Right lobe of liver (tissue), 4 donors: ENCODE measurements at regions not wholly inside any gene's neighbourhood (a gene's known extent, or its start where the extent isn't known, plus 50 kb on each side); places are given as distances from the start of the nearest gene placed in this dataset.

ENCODE experiments used
- POLR2A ChIP-seq: fragments of 450-650 bp; IDR thresholded peaks from one replicate; pipeline ENCODE4 v1.6.1; 2017; ENCODE audit warnings: antibody characterized with exemption, mild to moderate bottlenecking
- TF ChIP-seq, protein P1 (sequence below), 4 donors: fragments of 200-600 bp in 3 of 4; fragments of 450-650 bp in 1 of 4; IDR thresholded peaks; one replicate each; pipeline versions ENCODE4 v1.5.1 to v1.8.0; 2016 to 2022; ENCODE audit warnings: antibody characterized with exemption in 4 of 4, mild to moderate bottlenecking in 2 of 4
- donor health status: DM: no; HTN: no; CAD: no.
- donor health status: DM: no; HTN: no; CAD: no.
- donor health status: DM: no; HTN: yes; CAD: no.

DNA sequence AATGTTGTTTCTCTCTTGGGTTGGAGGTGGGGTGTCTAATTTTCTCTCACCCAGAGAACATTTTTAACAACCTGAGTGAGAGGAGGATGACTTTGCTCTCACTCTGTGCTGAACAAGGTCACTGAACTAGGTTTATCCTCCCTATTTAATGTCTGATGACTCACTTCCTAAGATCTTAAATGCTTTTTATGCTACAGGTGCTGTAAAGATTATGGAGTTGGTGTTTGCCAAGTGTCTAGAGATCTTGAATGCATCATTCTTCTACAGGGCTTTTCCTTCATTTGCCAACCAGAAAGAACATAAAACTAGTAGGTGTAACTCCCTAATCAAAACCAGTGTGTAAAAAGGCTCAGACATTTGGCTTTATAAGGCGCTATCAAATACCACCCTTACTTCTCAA lies 350.5 kb upstream of the ETAA1 start:
- TF ChIP-seq, protein P1, sequence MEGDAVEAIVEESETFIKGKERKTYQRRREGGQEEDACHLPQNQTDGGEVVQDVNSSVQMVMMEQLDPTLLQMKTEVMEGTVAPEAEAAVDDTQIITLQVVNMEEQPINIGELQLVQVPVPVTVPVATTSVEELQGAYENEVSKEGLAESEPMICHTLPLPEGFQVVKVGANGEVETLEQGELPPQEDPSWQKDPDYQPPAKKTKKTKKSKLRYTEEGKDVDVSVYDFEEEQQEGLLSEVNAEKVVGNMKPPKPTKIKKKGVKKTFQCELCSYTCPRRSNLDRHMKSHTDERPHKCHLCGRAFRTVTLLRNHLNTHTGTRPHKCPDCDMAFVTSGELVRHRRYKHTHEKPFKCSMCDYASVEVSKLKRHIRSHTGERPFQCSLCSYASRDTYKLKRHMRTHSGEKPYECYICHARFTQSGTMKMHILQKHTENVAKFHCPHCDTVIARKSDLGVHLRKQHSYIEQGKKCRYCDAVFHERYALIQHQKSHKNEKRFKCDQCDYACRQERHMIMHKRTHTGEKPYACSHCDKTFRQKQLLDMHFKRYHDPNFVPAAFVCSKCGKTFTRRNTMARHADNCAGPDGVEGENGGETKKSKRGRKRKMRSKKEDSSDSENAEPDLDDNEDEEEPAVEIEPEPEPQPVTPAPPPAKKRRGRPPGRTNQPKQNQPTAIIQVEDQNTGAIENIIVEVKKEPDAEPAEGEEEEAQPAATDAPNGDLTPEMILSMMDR (IDR thresholded peaks at IDR 0.05): no peak
- TF ChIP-seq POLR2A: no peak
